K562 (cell line): ENCODE measurements at regions not wholly inside any gene's neighbourhood (a gene's known extent, or its start where the extent isn't known, plus 50 kb on each side); places are given as distances from the start of the nearest gene placed in this dataset.

Source experiments
- AFF1 ChIP-seq, 2 experiments: fragments of 450-650 bp; IDR thresholded peaks; 2 replicates each; pipeline ENCODE4 v1.6.1; 2018; ENCODE audit warnings: mild to moderate bottlenecking in 2 of 2, low read depth in 1 of 2; ENCODE audit not compliant: partially characterized antibody in 2 of 2
- ARNT ChIP-seq, 2 experiments: fragments of 450-650 bp; IDR thresholded peaks; 2 replicates each; pipeline ENCODE4 v1.6.1; 2016; ENCODE audit warnings: mild to moderate bottlenecking in 1 of 2
- BCLAF1 ChIP-seq, 2 experiments: fragments of 450-650 bp in 1 of 2; IDR thresholded peaks; 2 replicates each; pipeline ENCODE4 v1.6.1; 2011 to 2017; ENCODE audit warnings: low read depth in 2 of 2, antibody characterized with exemption in 1 of 2, borderline replicate concordance in 1 of 2, low read length in 1 of 2, mild to moderate bottlenecking in 1 of 2, mixed read lengths in 1 of 2; ENCODE audit not compliant: control insufficient read depth in 1 of 2
- CEBPB ChIP-seq: fragments of 450-650 bp; IDR thresholded peaks from 2 replicates; pipeline ENCODE4 v1.6.1; 2016; ENCODE audit warnings: missing genetic modification characterization, missing compliant biosample characterization
- CTCFL ChIP-seq: IDR thresholded peaks from 2 replicates; pipeline ENCODE4 v1.6.1; 2011; ENCODE audit warnings: borderline replicate concordance, low read depth, mild to moderate bottlenecking, moderate library complexity, low read length; ENCODE audit not compliant: insufficient read depth, poor library complexity, severe bottlenecking
- ETV1 ChIP-seq: fragments of 450-650 bp; conservative IDR thresholded peaks from 2 replicates; pipeline ENCODE4 v1.6.1; 2016; ENCODE audit warnings: missing genetic modification characterization, control low read depth, low read depth, missing compliant biosample characterization
- KDM1A ChIP-seq, 2 experiments: fragments of 450-650 bp; IDR thresholded peaks; 2 replicates each; pipeline ENCODE4 v1.6.1; 2016; ENCODE audit warnings: mild to moderate bottlenecking in 2 of 2
- KLF16 ChIP-seq: IDR thresholded peaks from 2 replicates; pipeline ENCODE4 v1.6.1; 2016; ENCODE audit warnings: antibody characterized with exemption
- MNT ChIP-seq, 2 experiments: fragments of 450-650 bp; conservative IDR thresholded peaks; 2 replicates each; pipeline ENCODE4 v1.6.1; 2017; ENCODE audit warnings: mild to moderate bottlenecking in 2 of 2, moderate library complexity in 2 of 2
- OTX1 ChIP-seq: fragments of 450-650 bp; formaldehyde crosslinking; IDR thresholded peaks from 2 replicates; pipeline ENCODE4 v1.4.0; 2022; ENCODE audit warnings: mild to moderate bottlenecking
- PHF21A ChIP-seq: fragments of 450-650 bp; IDR thresholded peaks from 2 replicates; pipeline ENCODE4 v1.6.1; 2017; ENCODE audit warnings: low read depth, borderline replicate concordance
- POLR2B ChIP-seq: fragments of 450-650 bp; IDR thresholded peaks from 2 replicates; pipeline ENCODE4 v1.6.1; 2018; ENCODE audit warnings: low read depth; ENCODE audit not compliant: partially characterized antibody
- SMC3 ChIP-seq: conservative IDR thresholded peaks from 2 replicates; pipeline ENCODE4 v1.6.1; 2011; ENCODE audit warnings: low read depth, low read length, improper control_type of control experiment; ENCODE audit not compliant: insufficient read depth
- TEAD2 ChIP-seq: fragments of 450-650 bp; IDR thresholded peaks from 2 replicates; pipeline ENCODE4 v1.6.1; 2016; ENCODE audit warnings: missing genetic modification characterization, control low read depth, missing compliant biosample characterization
- U2AF1 ChIP-seq: fragments of 200-400 bp; formaldehyde crosslinking; optimal IDR thresholded peaks from 2 replicates; pipeline ENCODE3; 2017; ENCODE audit warnings: mild to moderate bottlenecking, low read depth, low read length, moderate library complexity

- TF ChIP-seq CTCFL, result peak; percentile 43
- peak in 1 of 2 experiments; percentile 57; a peak in 1 of 4 replicates for TF ChIP-seq ARNT (IDR thresholded peaks at IDR 0.05)
- TF ChIP-seq KDM1A (IDR thresholded peaks at IDR 0.05), result peak in 1 of 2 experiments; percentile 58; a peak in 2 of 4 replicates
- peak; percentile 29; the same call in 1 of the 2 replicates for TF ChIP-seq SMC3
- peak; percentile 35; the same call in 1 of the 2 replicates for TF ChIP-seq ETV1 (tag)
- peak; percentile 55 for TF ChIP-seq U2AF1
- TF ChIP-seq CEBPB, result peak; percentile 53
- TF ChIP-seq OTX1 (CRISPR knock-in tag), result no peak
- TF ChIP-seq TEAD2 (tag), result no peak
- 0 out of 4 replicates have a peak, but pooled peaks of 1 of the 2 experiments have one; percentile 30 for TF ChIP-seq BCLAF1 (IDR thresholded peaks at IDR 0.05; ENCODE audit: borderline replicate concordance in 1 of 2, control insufficient read depth in 1 of 2, low read depth in 2 of 2, low read length in 1 of 2)
- 0 out of 2 replicates have a peak, but pooled peaks have one; percentile 34 for TF ChIP-seq KLF16
- TF ChIP-seq PHF21A, result no peak
- TF ChIP-seq POLR2B, result peak; percentile 32
- TF ChIP-seq MNT (conservative IDR thresholded peaks at IDR 0.05), result 0 out of 4 replicates have a peak, but pooled peaks have one; percentile 29 to 48
- TF ChIP-seq AFF1 (IDR thresholded peaks at IDR 0.05; ENCODE audit: low read depth in 1 of 2, partially characterized antibody in 2 of 2), result peak in 1 of 2 experiments; percentile 53
Observed at GRCh38 chr6:26175428-26176181, 88.4 kb downstream of the HFE start (continued).
